ENCODE measurements at regions not wholly inside any gene's neighbourhood (a gene's known extent, or its start where the extent isn't known, plus 50 kb on each side); places are given as distances from the start of the nearest gene placed in this dataset.

DNA sequence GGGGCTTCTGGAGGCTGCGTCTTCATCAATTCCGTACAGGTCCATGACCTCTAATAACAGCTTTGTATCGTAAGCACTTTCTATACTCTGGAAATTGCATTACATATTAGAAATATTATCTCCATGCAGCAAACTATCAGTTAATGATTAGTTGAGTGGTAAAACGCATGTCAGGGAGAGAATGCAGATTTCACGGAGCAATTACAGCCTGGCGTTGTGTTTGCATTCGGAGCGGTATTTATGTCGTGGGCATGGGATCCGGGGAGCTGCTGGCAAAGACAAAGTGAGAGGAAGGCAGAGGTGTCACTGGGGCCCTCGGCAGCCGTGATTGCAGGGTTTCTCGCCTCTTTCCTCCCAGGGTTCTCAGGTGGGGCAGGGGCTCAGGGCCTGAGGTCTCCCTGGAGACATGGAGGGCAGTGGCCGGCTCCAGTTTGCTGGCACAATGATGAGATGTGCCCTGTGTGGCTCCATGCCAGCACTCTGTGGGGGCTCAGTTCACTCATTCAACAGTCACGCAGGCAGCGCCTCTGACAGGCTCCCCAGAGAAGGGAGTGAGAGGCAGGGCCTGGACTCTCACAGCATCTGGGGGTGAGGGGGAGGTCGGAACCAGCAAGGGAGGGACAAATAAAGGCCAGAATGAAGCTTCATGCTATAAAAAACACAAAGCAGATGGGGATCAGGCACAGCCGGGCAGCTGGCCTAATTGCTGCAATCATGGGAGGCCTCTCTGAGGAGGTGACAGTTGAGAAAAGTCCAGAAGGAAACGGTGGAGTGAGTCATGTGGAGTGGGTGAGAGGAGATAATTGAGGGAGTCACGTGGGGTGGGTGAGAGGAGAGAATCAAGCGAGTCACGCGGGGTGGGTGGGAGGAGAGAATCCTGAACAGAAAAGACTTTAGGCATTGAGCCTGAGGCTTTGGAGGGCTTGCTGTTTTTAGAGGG is 1002.7 kb downstream of the BRD1 start:
- TF ChIP-seq EZH2 (IDR thresholded peaks at IDR 0.05; ENCODE audit: insufficient read depth, poor library complexity, severe bottlenecking) = no peak
- TF ChIP-seq EZH2phosphoT487 (IDR thresholded peaks at IDR 0.05; ENCODE audit: insufficient read depth, low read depth) = no peak
